Lower lobe of right lung (tissue), 2 donors: ENCODE measurements at regions not wholly inside any gene's neighbourhood (a gene's known extent, or its start where the extent isn't known, plus 50 kb on each side); places are given as distances from the start of the nearest gene placed in this dataset.

Experiments used
- ATAC-seq, 2 donors: fragments of 200-7000 bp; cut with Tn5 transposase; one replicate each; pipeline ENCODE4 v1.9.1; 2020 to 2022; ENCODE audit warnings: mild to moderate bottlenecking in 2 of 2, moderate library complexity in 2 of 2
- DNase-seq: peaks from one replicate; pipeline ENCODE4 v3.0.0-alpha.2; 2020
- H3K27ac ChIP-seq: fragments of 200-600 bp; one replicate; pipeline ENCODE4 v1.8.0; 2022
- H3K27me3 ChIP-seq: fragments of 200-600 bp; one replicate; pipeline ENCODE4 v1.8.0; 2022; ENCODE audit warnings: low read depth
- H3K36me3 ChIP-seq: fragments of 200-600 bp; one replicate; pipeline ENCODE4 v1.8.0; 2022; ENCODE audit warnings: mild to moderate bottlenecking
- H3K4me1 ChIP-seq: fragments of 200-600 bp; one replicate; pipeline ENCODE4 v1.8.0; 2022
- H3K4me3 ChIP-seq: fragments of 200-600 bp; one replicate; pipeline ENCODE4 v1.8.0; 2022; ENCODE audit warnings: mild to moderate bottlenecking
- H3K9me3 ChIP-seq: fragments of 200-600 bp; one replicate; pipeline ENCODE4 v1.8.0; 2022
- CTCF ChIP-seq: fragments of 200-600 bp; IDR thresholded peaks from one replicate; pipeline ENCODE4 v1.8.0; 2022; ENCODE audit warnings: antibody characterized with exemption, mild to moderate bottlenecking
- intact Hi-C: fragments of 100-400 bp; cut with DNase I; formaldehyde crosslinking; loops from one replicate; pipeline ENCODE4 v1.11.0; 2022
- donor health status: DM: no; HTN: yes; CAD: no; lungs with severe emphysema.

- H3K4me3 ChIP-seq: no peak overlapping the region
- ATAC-seq (no peak), DNase-seq (no peak)
- H3K36me3 ChIP-seq: no peaks in the 10 kb centered on the region
- intact Hi-C loops: no loop called here
- H3K27me3 ChIP-seq: no peaks in the 10 kb centered on the region
- H3K9me3 ChIP-seq: no peaks in the 10 kb centered on the region
- no peaks in the 10 kb centered on the region for H3K4me1 ChIP-seq
- H3K27ac ChIP-seq: no peak overlapping the region
- TF ChIP-seq CTCF: no peak
Observed at GRCh38 chr1:199082778-199083389, 444.0 kb downstream of the PTPRC start.

GRCh38 chr1:199083680-199084079 lies 444.8 kb downstream of the PTPRC start:
- Histone ChIP-seq H3K4me1 (no peaks in the 10 kb centered on the region), H3K4me3 (no peak overlapping the region), H3K27me3 (no peaks in the 10 kb centered on the region), H3K36me3 (no peaks in the 10 kb centered on the region), H3K27ac (no peak overlapping the region), H3K9me3 (no peaks in the 10 kb centered on the region)
- ATAC-seq (no peak), DNase-seq (no peak)
- no peak for TF ChIP-seq CTCF
- intact Hi-C loops: no loop called here

- Histone ChIP-seq H3K36me3 (no peaks in the 10 kb centered on the region), H3K27ac (no peak overlapping the region), H3K9me3 (no peaks in the 10 kb centered on the region), H3K4me1 (no peaks in the 10 kb centered on the region), H3K4me3 (no peak overlapping the region), H3K27me3 (no peaks in the 10 kb centered on the region)
- DNase-seq: no peak
- ATAC-seq: no peak
- intact Hi-C loops: no loop called here
- no peak for TF ChIP-seq CTCF
Observed at GRCh38 chr1:199084293-199084692, 445.5 kb downstream of the PTPRC start.

- no peak for TF ChIP-seq CTCF
- Histone ChIP-seq H3K9me3 (no peaks in the 10 kb centered on the region), H3K27me3 (no peaks in the 10 kb centered on the region), H3K27ac (no peak overlapping the region), H3K36me3 (no peaks in the 10 kb centered on the region), H3K4me3 (no peak overlapping the region), H3K4me1 (no peaks in the 10 kb centered on the region)
- no peak for ATAC-seq
- intact Hi-C loops: no loop called here
- DNase-seq: no peak
Observed at GRCh38 chr1:199085903-199086302, 447.1 kb downstream of the PTPRC start.

- DNase-seq (no peak), ATAC-seq (no peak)
- H3K4me3 ChIP-seq: no peak overlapping the region
- H3K27me3 ChIP-seq: no peaks in the 10 kb centered on the region
- H3K9me3 ChIP-seq: no peaks in the 10 kb centered on the region
- no peaks in the 10 kb centered on the region for H3K36me3 ChIP-seq
- no peak overlapping the region for H3K27ac ChIP-seq
- no peak for TF ChIP-seq CTCF
- intact Hi-C loops: no loop called here
- no peaks in the 10 kb centered on the region for H3K4me1 ChIP-seq
Observed at GRCh38 chr1:199087144-199087543, 448.3 kb downstream of the PTPRC start.
